ENCODE measurements at regions not wholly inside any gene's neighbourhood (a gene's known extent, or its start where the extent isn't known, plus 50 kb on each side); places are given as distances from the start of the nearest gene placed in this dataset.

- no TSS peak for BruUV-seq (replicated peaks)
- Histone ChIP-seq H3K27ac (ENCODE audit: extremely low read depth, low read depth, low read length) (no peak overlapping the region), H3K4me3 (no peak overlapping the region), H3K27me3 (ENCODE audit: control insufficient read depth in 2 of 2, insufficient read depth in 2 of 2, low read length in 2 of 2) (peaks cover 4 to 60% of the 10 kb centered on the region in 2 experiments; a peak in 4 of 5 replicates), H3K79me2 (ENCODE audit: control insufficient read depth, insufficient read depth, low read length) (no peaks in the 10 kb centered on the region), H3K36me3 (ENCODE audit: control insufficient read depth, insufficient read depth, low read length) (no peaks in the 10 kb centered on the region), H3K4me1 (replicated peaks in 1 of 2; ENCODE audit: control insufficient read depth in 2 of 2, insufficient read depth in 2 of 2, low read length in 2 of 2) (no peaks in the 10 kb centered on the region; a peak in 1 of 5 replicates), H3K9me1 (ENCODE audit: control insufficient read depth, insufficient read depth, low read length) (no peaks in the 10 kb centered on the region), H3K4me2 (ENCODE audit: insufficient read depth, low read length) (no peak overlapping the region), H4K20me1 (replicated peaks; ENCODE audit: control insufficient read depth, insufficient read depth, low read length) (no peaks in the 10 kb centered on the region), H2AFZ (ENCODE audit: low read depth, low read length) (no peak overlapping the region), H3K9ac (ENCODE audit: insufficient read depth in 1 of 2, low read depth in 2 of 2, low read length in 2 of 2) (no peak overlapping the region), H3K9me3 (replicated peaks; ENCODE audit: control insufficient read depth, insufficient read depth, low read depth, low read length) (no peaks in the 10 kb centered on the region)
- 3% methylated on average over 11 of the region's 15 CpGs for WGBS (ENCODE audit: insufficient coverage, low coverage, missing lambda C conversion rate)
- DNase-seq (ENCODE audit: extremely low read depth in 1 of 4, low spot score in 3 of 4) (no peak), FAIRE-seq (no peak), ATAC-seq (no peak)
- intact Hi-C loops (cut with micrococcal nuclease): no loop called here
- ChIA-PET CTCF (ENCODE audit: low intra/inter-chr PET ratio) (no interaction called here), POLR2A (interaction anchor here (0.6 kb wide), 1 partner anchor 9 kb away, joined by 3 read pairs; no protein-coding TSS in a partner anchor)
- in situ Hi-C loops (cut with MboI): no loop called here
- TF ChIP-seq USF2 (CRISPR knock-in tag; IDR thresholded peaks at IDR 0.05) (no peak), C11orf30 (IDR thresholded peaks at IDR 0.05; ENCODE audit: low read depth) (no peak), CEBPB (tag; IDR thresholded peaks at IDR 0.05) (no peak), ZBTB8A (IDR thresholded peaks at IDR 0.05; ENCODE audit: partially characterized antibody) (no peak), SMARCB1 (IDR thresholded peaks at IDR 0.05; ENCODE audit: insufficient read length, low read depth) (no peak), SNIP1 (IDR thresholded peaks at IDR 0.05; ENCODE audit: low read depth) (no peak), ATF3 (IDR thresholded peaks at IDR 0.05) (no peak), ATF3 (CRISPR knock-in tag; conservative IDR thresholded peaks at IDR 0.05) (no peak), TARDBP (IDR thresholded peaks at IDR 0.05) (no peak), RREB1 (CRISPR knock-in tag; IDR thresholded peaks at IDR 0.05) (no peak), RBM39 (optimal IDR thresholded peaks at IDR 0.05; ENCODE audit: low read depth, low read length) (no peak), SRSF3 (IDR thresholded peaks at IDR 0.05; ENCODE audit: insufficient read depth, low read length) (no peak), MTA2 (IDR thresholded peaks at IDR 0.05; ENCODE audit: low read depth) (no peak), ETV6 (IDR thresholded peaks at IDR 0.05; ENCODE audit: borderline replicate concordance in 1 of 2, low read depth in 2 of 2, low read length in 1 of 2) (no peak), ETV6 (CRISPR knock-in tag; IDR thresholded peaks at IDR 0.05; ENCODE audit: borderline replicate concordance) (no peak), HNRNPK (IDR thresholded peaks at IDR 0.05; ENCODE audit: low read depth, low read length, poor library complexity, severe bottlenecking) (no peak)
Observed at GRCh38 chr2:239523147-239523953, 122.5 kb upstream of the HDAC4 start.
